Osteocyte (in vitro differentiated cells): ENCODE measurements at regions not wholly inside any gene's neighbourhood (a gene's known extent, or its start where the extent isn't known, plus 50 kb on each side); places are given as distances from the start of the nearest gene placed in this dataset.

ENCODE experiments used
- DNase-seq: peaks from one replicate; pipeline ENCODE4 v3.0.0; 2021; ENCODE audit warnings: mixed read lengths; ENCODE audit not compliant: unreplicated experiment; ENCODE audit errors: extremely low spot score
- H3K27ac Mint-ChIP-seq: one replicate; pipeline ENCODE4 v1.8.0; 2021; ENCODE audit warnings: mild to moderate bottlenecking, mixed read lengths; ENCODE audit not compliant: unreplicated experiment
- H3K27me3 Mint-ChIP-seq: one replicate; pipeline ENCODE4 v1.8.0; 2021; ENCODE audit warnings: mixed read lengths; ENCODE audit not compliant: unreplicated experiment
- H3K36me3 Mint-ChIP-seq: one replicate; pipeline ENCODE4 v1.8.0; 2021; ENCODE audit warnings: mixed read lengths; ENCODE audit not compliant: unreplicated experiment
- H3K4me1 Mint-ChIP-seq: one replicate; pipeline ENCODE4 v1.8.0; 2021; ENCODE audit warnings: mixed read lengths; ENCODE audit not compliant: unreplicated experiment
- H3K4me3 Mint-ChIP-seq: one replicate; pipeline ENCODE4 v1.8.0; 2021; ENCODE audit warnings: mild to moderate bottlenecking, moderate library complexity, mixed read lengths; ENCODE audit not compliant: unreplicated experiment
- H3K9me3 Mint-ChIP-seq: one replicate; pipeline ENCODE4 v1.8.0; 2021; ENCODE audit warnings: mixed read lengths; ENCODE audit not compliant: unreplicated experiment
- TF ChIP-seq, protein P1 (sequence below): fragments of 200-600 bp; sonication (generic); IDR thresholded peaks from 2 replicates; pipeline ENCODE4 v1.5.0; 2021; ENCODE audit warnings: antibody characterized with exemption, mild to moderate bottlenecking, moderate library complexity

DNA sequence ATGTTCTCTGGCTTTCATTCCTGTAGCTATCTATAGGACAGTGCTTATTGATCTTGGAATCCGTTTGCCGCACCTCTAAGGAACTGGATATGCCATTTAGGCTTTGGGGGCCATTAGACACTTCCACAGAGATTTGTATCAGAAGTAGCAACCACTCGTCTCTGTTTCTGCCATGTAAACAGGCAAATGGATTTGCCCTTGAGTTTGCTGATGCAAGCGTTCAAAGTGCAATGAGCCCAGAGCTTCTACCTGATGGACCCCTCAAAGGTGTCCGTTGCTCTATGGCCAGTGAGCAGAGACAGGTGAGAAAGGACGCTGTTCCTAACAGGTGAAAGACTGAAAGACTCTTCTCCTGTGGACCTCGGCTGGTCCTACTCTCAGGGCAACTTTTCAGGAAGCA lies 302.9 kb downstream of the ZNF536 start:
- Mint-ChIP-seq H3K9me3 (no peaks in the 10 kb centered on the region), H3K4me1 (no peaks in the 10 kb centered on the region), H3K36me3 (no peaks in the 10 kb centered on the region), H3K27ac (no peak overlapping the region), H3K4me3 (no peak overlapping the region), H3K27me3 (no peaks in the 10 kb centered on the region)
- TF ChIP-seq, protein P1, sequence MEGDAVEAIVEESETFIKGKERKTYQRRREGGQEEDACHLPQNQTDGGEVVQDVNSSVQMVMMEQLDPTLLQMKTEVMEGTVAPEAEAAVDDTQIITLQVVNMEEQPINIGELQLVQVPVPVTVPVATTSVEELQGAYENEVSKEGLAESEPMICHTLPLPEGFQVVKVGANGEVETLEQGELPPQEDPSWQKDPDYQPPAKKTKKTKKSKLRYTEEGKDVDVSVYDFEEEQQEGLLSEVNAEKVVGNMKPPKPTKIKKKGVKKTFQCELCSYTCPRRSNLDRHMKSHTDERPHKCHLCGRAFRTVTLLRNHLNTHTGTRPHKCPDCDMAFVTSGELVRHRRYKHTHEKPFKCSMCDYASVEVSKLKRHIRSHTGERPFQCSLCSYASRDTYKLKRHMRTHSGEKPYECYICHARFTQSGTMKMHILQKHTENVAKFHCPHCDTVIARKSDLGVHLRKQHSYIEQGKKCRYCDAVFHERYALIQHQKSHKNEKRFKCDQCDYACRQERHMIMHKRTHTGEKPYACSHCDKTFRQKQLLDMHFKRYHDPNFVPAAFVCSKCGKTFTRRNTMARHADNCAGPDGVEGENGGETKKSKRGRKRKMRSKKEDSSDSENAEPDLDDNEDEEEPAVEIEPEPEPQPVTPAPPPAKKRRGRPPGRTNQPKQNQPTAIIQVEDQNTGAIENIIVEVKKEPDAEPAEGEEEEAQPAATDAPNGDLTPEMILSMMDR: no peak
- DNase-seq: no peak

DNA sequence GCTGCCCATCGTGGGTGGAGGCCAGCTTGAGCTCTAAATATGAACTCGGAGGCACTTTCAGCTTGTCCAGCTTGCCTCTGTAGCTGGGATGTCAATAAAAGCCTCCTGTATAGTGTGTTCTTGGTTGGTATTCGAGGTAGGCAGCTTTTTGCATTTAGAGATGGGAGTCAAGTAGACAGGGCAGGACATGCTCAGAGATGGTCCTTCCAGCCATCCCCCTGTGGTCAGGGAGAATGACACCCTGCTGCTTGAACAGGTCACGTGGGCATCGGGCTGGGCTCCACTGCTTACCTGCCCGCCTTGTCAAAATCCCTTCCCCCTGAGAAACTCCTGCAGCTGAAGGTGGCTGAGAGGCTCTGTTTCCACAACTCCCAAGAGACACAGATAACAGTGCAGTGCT lies 302.5 kb downstream of the ZNF536 start:
- H3K36me3 Mint-ChIP-seq: no peaks in the 10 kb centered on the region
- H3K4me1 Mint-ChIP-seq: no peaks in the 10 kb centered on the region
- no peak overlapping the region for H3K4me3 Mint-ChIP-seq
- TF ChIP-seq, protein P1: no peak
- no peaks in the 10 kb centered on the region for H3K27me3 Mint-ChIP-seq
- no peaks in the 10 kb centered on the region for H3K9me3 Mint-ChIP-seq
- no peak for DNase-seq
- no peak overlapping the region for H3K27ac Mint-ChIP-seq

DNA sequence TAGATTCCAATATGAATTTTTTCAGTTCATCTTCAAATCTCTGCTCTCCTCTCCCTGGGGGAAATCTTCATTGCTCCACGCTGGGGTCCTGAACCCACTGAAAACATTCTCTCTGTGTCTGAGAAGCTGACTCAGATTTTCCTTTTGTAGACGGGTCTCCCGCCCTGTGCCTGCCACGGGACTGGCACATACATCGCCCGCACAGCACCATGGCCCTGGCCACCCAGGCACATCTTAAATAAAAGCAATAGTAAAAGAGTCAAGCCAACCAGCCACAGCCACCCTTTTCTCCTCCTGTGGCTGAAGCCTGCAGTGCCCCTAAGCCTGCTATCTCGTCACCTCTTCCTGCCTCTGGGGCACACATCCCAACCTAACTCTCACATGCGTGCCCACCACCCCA lies 301.2 kb downstream of the ZNF536 start:
- Mint-ChIP-seq H3K4me3 (no peak overlapping the region), H3K27ac (no peak overlapping the region), H3K36me3 (no peaks in the 10 kb centered on the region), H3K9me3 (no peaks in the 10 kb centered on the region), H3K27me3 (no peaks in the 10 kb centered on the region), H3K4me1 (no peaks in the 10 kb centered on the region)
- TF ChIP-seq, protein P1: no peak
- DNase-seq: no peak

DNA sequence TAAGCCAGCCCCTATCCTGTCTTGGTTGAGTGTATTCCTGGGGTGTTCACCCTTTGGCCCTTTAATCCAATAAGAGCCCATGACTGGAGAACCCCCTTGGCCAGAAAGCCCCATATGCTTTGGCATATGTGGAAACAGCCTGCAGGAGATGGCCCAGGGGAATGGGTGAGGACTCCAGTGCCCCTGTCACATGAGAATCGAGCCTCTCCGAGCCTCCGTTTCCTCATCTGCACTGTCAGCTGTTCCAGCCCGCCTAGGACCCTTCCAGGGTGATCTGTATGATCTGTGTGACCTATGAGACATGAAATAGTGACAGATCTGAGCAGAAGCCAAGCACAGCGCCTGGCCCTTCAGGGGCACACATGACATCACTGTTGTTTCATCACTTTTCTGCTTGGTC lies 300.7 kb downstream of the ZNF536 start:
- Mint-ChIP-seq H3K4me1 (no peaks in the 10 kb centered on the region), H3K27me3 (no peaks in the 10 kb centered on the region), H3K36me3 (no peaks in the 10 kb centered on the region), H3K9me3 (no peaks in the 10 kb centered on the region), H3K4me3 (no peak overlapping the region), H3K27ac (no peak overlapping the region)
- no peak for DNase-seq
- TF ChIP-seq, protein P1: no peak

DNA sequence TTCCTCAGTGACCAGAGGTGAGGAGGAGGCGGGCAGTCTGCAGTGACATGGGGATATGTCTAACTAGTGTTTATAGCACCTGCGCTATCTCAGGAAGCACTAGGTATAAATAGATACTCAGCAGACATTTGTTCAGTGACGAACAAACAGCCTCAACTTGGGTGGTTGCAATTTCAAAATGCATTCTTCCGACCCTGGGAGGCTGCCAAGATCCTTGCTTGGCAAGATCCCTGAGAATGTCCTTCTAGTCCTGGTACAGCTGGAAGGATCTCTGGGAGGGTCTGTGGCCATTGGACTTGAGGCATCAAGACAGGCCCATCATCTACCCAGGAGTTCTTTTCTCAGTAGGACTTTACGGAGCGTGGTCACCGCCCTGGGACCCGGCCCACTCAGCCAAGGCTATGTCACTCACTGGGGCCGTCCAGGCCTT lies 299.5 kb downstream of the ZNF536 start:
- TF ChIP-seq, protein P1: no peak
- no peaks in the 10 kb centered on the region for H3K27me3 Mint-ChIP-seq

More for the DNA sequence above, 299.5 kb downstream of the ZNF536 start:
- H3K4me3 Mint-ChIP-seq: no peak overlapping the region
- DNase-seq: no peak
- no peak overlapping the region for H3K27ac Mint-ChIP-seq
- H3K4me1 Mint-ChIP-seq: no peaks in the 10 kb centered on the region
- H3K36me3 Mint-ChIP-seq: no peaks in the 10 kb centered on the region
- H3K9me3 Mint-ChIP-seq: no peaks in the 10 kb centered on the region
